Activated CD4-positive, alpha-beta T cell treated with anti-CD3 and anti-CD28 coated beads for 24 hours (primary cell): ENCODE measurements at regions not wholly inside any gene's neighbourhood (a gene's known extent, or its start where the extent isn't known, plus 50 kb on each side); places are given as distances from the start of the nearest gene placed in this dataset.
"Not testable (repeated sequence)": the region's sequence is repeated elsewhere in the genome, so short reads cannot be mapped to it uniquely, and the experiment has no call there.

ENCODE experiments used
- DNase-seq, 2 donors: peaks; one replicate each; pipeline ENCODE4 v3.0.0-alpha.2; 2020; ENCODE audit warnings: low read depth in 2 of 2

DNA sequence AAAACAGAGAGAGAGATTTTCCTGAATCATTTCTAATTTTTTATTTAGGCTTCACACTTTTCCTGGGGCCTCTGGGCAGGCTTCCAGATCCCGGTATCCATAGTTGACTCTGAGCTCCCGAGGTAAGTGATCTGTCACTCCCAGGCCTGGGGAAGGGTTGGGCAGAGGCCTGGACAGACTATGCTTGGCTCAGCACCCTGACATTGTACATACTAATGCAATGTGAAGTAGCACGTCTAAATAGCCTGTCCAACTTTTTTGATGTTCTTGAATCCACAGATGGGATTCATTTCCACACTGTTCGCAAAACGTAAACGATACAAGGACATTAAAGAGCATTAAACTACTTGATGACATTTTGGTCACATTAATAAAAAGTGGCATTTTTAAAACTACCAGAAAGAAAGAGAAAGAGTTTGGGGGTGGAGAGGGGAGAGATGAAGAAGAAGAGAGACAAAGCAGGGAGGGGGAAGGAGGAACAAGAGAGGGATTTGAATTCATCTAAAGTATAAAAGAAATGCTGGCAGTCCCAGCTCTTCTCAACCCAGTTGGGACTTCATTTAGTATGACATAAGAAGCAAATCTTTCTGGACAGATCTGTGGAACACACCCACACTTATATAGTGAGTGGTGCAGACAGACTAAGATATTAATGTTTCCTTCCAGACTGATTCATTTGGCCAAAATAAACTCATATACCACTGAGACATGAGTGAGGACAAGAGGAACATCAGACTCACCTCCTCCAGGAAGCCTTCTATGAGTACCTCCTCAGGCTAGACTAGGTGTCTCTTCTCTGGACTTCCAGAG is 514.2 kb downstream of the SOX6 start:
- no peak for DNase-seq

GRCh38 chr11:15843309-15843872 is 513.0 kb downstream of the SOX6 start:
- DNase-seq: no peak

DNA sequence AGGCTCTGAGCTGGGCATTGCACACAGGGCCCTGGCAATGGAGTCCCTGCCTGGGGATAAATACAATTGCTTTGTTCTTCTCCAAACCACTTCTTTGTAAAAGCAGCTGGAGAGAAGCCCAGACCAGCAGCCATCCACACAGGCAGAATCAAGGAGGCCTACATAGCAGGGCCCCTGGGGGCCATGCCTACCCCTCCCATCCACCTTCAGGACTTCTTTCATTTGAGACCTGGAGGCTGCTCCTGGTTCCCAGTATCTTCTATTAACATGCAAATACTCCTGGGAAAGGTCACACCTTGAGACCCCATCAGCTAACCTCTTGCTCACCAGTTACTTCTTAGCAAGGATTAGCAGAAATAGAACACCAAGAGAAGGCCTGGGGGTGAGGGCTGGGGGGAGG is 511.1 kb downstream of the SOX6 start:
- DNase-seq: no peak

DNA sequence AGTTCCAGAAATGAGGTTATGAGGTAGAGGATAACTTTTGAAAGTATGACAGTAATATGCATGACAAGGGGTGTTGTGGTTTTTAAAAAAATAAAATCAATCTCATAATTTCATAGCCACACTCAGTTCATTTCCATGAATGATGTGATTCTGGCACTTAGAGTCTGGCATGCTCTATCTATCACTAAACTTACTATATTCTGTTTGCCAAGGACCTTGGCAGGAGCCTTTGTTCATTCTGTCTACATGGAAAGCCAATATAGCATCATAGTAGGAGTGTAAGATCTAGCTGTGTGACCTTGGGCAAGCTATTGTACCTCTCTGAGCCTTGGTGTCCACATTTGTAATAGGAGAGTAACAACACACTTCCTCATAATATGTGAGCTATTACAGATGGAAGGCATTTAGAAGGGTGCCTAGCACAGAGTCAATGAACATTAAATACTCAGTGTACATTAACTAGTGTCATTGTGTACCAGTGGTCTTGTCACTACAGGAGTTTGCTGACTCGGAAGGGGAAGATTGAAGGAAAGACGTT is 507.6 kb downstream of the SOX6 start:
- DNase-seq: no peak

GRCh38 chr11:15849257-15849656 is 507.1 kb downstream of the SOX6 start:
- DNase-seq: no peak

DNA sequence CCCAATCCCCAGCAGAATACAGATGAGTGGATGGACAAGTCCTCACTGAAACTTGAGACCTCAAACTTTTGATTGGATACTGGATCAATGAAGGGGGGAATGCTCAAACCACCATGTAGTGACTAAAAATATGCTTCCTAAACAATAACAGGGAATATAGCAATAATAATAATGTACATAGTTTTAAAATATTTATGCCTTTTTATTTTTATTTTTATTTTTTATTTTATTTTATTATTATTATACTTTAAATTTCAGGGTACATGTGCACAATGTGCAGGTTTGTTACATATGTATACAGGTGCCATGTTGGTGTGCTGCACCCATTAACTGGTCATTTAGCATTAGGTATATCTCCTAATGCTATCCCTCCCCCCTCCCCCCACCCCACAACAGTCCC is 506.0 kb downstream of the SOX6 start:
- not testable (repeated sequence) for DNase-seq

DNA sequence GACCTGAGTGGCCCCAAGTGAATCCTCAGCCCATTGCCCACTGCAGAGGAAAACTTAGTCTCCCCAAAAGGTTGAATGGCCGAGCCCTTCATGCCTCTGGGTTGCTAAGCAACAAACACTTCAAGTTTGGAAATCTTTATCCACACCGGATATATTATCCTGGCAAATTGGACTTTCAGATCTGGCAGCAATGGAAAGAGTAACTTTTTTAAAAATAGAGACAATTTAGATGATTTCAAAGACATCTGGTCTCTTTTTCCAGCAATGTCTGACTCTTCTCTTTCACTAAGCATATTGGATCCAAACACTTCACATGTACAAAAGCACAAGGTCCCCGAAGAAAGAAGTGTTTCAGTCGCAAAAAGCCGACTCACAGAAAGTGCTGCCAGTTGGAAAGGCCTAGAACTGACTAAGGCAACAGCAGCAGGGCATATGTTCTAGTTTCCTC is 505.3 kb downstream of the SOX6 start:
- DNase-seq: no peak

GRCh38 chr11:15852179-15852578 is 504.2 kb downstream of the SOX6 start:
- DNase-seq: no peak

DNA sequence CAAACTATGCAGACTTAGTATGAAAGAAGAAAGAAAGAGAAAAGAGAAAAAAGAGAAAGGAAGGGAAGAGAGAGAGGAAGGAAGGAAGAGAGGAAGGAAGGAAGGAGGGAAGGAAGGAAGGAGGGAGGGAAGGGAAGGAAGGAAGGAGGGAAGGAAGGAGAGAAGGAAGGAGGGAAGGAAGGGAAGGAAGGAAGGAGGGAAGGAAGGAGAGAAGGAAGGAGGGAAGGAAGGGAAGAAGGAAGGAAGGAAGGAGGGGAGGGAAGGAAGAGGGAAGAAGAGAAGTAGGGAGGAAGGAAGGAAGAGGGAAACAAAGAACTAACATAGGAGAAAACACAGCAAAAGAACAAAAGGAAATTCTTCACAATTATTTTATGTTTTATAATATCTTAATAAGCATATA is 502.1 kb downstream of the SOX6 start:
- no peak for DNase-seq

GRCh38 chr11:15858881-15859280 is 497.5 kb downstream of the SOX6 start:
- no peak for DNase-seq

GRCh38 chr11:15859411-15859810 is 496.9 kb downstream of the SOX6 start:
- no peak for DNase-seq

DNA sequence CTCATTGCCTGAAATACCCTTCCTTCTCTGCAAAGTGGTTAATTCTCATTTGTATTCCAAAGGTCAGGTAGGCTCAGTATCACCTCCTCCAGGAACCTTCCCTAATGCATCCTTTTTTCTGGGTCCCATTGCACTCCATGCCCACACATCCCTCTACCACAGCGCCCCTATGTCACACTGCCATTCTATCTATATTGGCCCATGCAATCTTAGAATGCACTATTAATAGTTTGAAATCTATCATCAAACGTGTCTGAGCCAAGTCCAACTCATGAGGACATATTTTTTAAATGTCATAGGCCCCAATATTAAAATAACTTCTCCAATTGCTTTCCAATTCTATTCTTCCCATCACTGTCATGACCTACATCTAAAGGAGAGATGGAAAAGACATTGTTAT is 495.1 kb downstream of the SOX6 start:
- DNase-seq: no peak

GRCh38 chr11:15863411-15863810 is 492.9 kb downstream of the SOX6 start:
- DNase-seq: no peak

GRCh38 chr11:15864026-15864805 is 492.1 kb downstream of the SOX6 start:
- no peak for DNase-seq

- DNase-seq: no peak
Observed at GRCh38 chr11:15865212-15865987, 490.9 kb downstream of the SOX6 start.

DNA sequence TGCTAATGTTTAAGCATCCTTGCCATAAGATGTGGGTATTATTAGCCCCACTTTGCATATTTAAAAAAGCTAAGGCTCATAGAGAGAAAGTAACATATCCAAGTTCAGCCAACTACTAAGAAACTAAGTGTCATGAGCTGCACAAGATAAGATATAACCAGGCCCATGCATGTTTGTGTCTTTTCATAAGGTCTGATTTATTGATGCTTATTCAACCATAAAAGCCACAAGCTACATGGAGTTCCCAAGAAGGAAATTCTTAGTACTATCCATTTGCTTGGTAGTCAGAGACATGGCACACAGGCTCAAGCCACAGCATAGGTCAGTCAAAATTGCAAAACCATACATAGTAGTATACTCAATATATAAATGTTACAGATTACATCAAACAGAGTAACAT is 488.5 kb downstream of the SOX6 start:
- DNase-seq: no peak

DNA sequence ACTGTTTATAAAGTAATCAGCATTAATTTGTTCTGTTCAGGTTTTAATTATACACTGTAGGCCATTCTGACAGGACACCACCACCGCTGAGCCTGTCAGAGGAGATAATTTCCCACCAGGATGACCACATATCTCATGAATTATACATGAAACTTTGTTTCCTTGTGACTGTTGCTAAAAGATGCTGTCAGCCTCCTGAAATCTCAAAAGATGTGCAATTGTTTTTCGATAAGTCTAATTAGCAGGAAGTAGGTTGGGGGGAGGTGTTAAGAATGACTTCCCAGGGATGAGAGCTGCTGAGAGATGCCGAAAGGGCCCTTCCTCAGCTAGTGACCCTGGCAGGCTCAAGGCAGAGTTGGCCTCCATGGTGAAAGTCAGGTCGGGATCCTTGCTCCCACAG is 485.4 kb downstream of the SOX6 start:
- DNase-seq: no peak

DNA sequence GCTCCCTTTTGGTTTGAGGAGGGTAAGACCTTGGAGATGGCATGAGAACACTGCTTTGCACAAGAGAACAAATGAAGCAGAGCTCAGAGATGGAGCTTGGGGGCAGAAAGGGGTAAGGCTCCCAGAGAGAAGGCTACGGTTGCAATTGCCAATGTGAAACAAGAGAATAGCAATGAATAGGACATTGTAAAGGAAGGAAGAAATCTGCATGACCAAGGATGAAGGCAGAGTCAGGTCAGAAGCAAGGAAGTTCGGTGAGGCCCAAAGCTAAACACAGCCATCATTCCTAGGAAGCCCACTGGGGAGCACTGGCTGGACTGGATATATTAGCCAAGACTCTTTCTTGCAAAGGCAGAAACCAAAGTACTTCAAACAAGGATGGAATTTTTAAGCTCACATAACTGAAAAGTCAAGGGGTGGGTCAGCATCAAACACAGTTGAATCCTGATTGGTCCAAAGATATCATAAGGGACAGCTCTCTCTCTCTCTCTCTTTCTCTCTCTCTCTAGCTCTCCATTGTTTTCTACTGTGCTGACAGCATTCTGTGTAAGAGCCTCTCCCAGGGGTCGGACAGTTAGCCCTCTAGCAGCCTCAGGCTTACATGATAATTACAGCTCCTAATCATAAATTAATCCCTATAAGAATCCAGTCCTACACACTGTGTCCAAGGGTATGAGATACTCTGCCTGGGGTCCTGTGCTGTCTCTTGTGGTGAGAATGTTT is 484.3 kb downstream of the SOX6 start:
- DNase-seq: no peak

- DNase-seq: no peak
Observed at GRCh38 chr11:15873501-15873900, 482.8 kb downstream of the SOX6 start.

DNA sequence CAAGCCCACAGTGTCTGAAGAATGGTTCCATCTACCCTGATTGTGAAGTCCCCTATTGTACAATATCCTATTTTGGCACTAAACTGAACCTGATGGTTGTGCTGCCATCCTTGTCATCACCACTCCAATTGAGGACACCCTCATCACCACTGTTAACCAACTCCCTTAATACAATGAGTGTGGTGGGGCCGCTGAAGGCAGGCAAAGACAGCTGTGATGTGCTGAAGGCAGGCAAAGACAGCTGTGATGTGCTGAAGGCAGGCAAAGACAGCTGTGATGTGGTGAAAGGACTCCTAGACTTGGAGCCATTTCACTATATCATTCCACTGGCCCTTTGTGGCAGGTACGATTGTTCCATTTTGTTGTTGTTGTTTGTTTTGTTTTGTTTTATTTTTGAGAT is 481.6 kb downstream of the SOX6 start:
- no peak for DNase-seq

DNA sequence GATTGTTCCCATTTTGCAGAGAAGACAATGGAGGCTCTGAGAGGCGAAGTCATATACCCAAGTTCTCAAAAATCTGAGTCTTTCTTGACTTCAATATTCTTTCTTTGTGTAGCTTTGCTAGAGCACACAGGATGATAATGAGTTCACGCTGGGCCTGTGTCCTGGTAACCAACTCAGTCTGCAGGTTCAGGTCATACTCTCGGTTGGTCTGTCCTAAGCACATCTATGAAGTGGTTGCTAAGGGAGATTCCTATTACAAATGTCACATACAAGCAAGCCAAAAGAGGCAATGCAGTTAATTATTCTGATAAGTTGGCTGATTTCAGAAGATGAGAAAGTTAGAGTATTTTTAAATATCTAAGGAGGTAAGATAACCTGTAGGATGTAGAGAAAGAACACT is 481.0 kb downstream of the SOX6 start:
- no peak for DNase-seq
